ENCODE measurements at regions not wholly inside any gene's neighbourhood (a gene's known extent, or its start where the extent isn't known, plus 50 kb on each side); places are given as distances from the start of the nearest gene placed in this dataset.

GRCh38 chr9:38286357-38286756 is 106.1 kb upstream of the ALDH1B1 start:
- DNase-seq (ENCODE audit: low spot score): no peak

- DNase-seq (ENCODE audit: low spot score): no peak
These were observed 107.3 kb upstream of the ALDH1B1 start for GRCh38 chr9:38285236-38285635.

GRCh38 chr9:38284588-38285051 is 107.9 kb upstream of the ALDH1B1 start:
- no peak for DNase-seq (ENCODE audit: low spot score)

GRCh38 chr9:38284039-38284575 is 108.4 kb upstream of the ALDH1B1 start:
- DNase-seq (ENCODE audit: low spot score): no peak

- DNase-seq (ENCODE audit: low spot score): no peak
These were observed 109.7 kb upstream of the ALDH1B1 start for GRCh38 chr9:38282756-38283155.

- no peak for DNase-seq (ENCODE audit: low spot score)
These were observed 110.6 kb upstream of the ALDH1B1 start for GRCh38 chr9:38281917-38282316.

- DNase-seq (ENCODE audit: low spot score): no peak
These were observed 111.3 kb upstream of the ALDH1B1 start for GRCh38 chr9:38281196-38281595.

GRCh38 chr9:38280251-38280800 is 112.2 kb upstream of the ALDH1B1 start:
- DNase-seq (ENCODE audit: low spot score): no peak

GRCh38 chr9:38278931-38279679 is 113.4 kb upstream of the ALDH1B1 start:
- DNase-seq (ENCODE audit: low spot score): no peak

- no peak for DNase-seq (ENCODE audit: low spot score)
These were observed 114.0 kb upstream of the ALDH1B1 start for GRCh38 chr9:38278457-38278856.

GRCh38 chr9:38277601-38278200 is 114.8 kb upstream of the ALDH1B1 start:
- DNase-seq (ENCODE audit: low spot score): no peak

GRCh38 chr9:38276771-38277439 is 115.6 kb upstream of the ALDH1B1 start:
- DNase-seq (ENCODE audit: low spot score): no peak

- no peak for DNase-seq (ENCODE audit: low spot score)
These were observed 117.7 kb upstream of the ALDH1B1 start for GRCh38 chr9:38274800-38275199.

- DNase-seq (ENCODE audit: low spot score): no peak
These were observed 119.8 kb upstream of the ALDH1B1 start for GRCh38 chr9:38272710-38273109.

- DNase-seq (ENCODE audit: low spot score): no peak
These were observed 120.7 kb upstream of the ALDH1B1 start for GRCh38 chr9:38271666-38272241.

- DNase-seq (ENCODE audit: low spot score): no peak
These were observed 122.7 kb upstream of the ALDH1B1 start for GRCh38 chr9:38269775-38270174.

- DNase-seq (ENCODE audit: low spot score): no peak
These were observed 129.0 kb upstream of the ALDH1B1 start for GRCh38 chr9:38263532-38263931.

GRCh38 chr9:38259519-38260218 is 132.8 kb upstream of the ALDH1B1 start:
- no peak for DNase-seq (ENCODE audit: low spot score)

- DNase-seq (ENCODE audit: low spot score): no peak
These were observed 133.4 kb upstream of the ALDH1B1 start for GRCh38 chr9:38259056-38259455.

- DNase-seq (ENCODE audit: low spot score): no peak
These were observed 134.8 kb upstream of the ALDH1B1 start for GRCh38 chr9:38257626-38258215.

- no peak for DNase-seq (ENCODE audit: low spot score)
These were observed 136.0 kb upstream of the ALDH1B1 start for GRCh38 chr9:38256461-38256860.

All from CD4-positive, alpha-beta T cell treated with Interleukin-6 at 100 ng/mL for 8 hours (primary cell).